Sigmoid colon (tissue), 4 donors: ENCODE measurements at regions not wholly inside any gene's neighbourhood (a gene's known extent, or its start where the extent isn't known, plus 50 kb on each side); places are given as distances from the start of the nearest gene placed in this dataset.

ENCODE experiments used
- POLR2AphosphoS5 ChIP-seq, 4 donors: sonication (generic); formaldehyde crosslinking; IDR thresholded peaks; one replicate each; pipeline ENCODE4 v1.6.1; 2017; ENCODE audit warnings: antibody characterized with exemption in 4 of 4
- TF ChIP-seq, protein P1 (sequence below), 4 experiments: fragments of 450-650 bp in 3 of 4; fragments of 200-600 bp in 1 of 4; IDR thresholded peaks; one replicate each; pipeline ENCODE4 v1.5.1; 2016 to 2019; ENCODE audit warnings: antibody characterized with exemption in 4 of 4, mild to moderate bottlenecking in 3 of 4, moderate library complexity in 2 of 4

DNA sequence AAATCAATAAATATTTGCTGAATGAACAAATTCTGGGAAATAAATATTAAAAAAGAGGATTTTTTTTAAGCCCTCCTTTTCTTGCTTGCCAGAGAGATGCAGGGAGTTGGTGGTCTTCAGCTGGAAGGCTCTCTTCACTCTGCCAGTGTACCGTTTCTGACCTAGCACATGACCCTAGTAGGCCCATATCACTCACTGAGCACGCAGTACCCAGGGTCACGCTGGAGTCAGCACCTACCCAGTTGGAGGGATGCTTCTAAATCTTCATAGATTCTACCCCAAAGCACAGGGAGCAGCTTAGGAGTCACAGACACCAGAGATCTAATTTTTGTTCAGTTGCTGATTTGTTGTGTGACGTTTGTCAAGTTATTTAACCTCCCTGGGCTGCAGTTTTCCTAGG is 195.4 kb upstream of the TBX3 start:
- TF ChIP-seq, protein P1, sequence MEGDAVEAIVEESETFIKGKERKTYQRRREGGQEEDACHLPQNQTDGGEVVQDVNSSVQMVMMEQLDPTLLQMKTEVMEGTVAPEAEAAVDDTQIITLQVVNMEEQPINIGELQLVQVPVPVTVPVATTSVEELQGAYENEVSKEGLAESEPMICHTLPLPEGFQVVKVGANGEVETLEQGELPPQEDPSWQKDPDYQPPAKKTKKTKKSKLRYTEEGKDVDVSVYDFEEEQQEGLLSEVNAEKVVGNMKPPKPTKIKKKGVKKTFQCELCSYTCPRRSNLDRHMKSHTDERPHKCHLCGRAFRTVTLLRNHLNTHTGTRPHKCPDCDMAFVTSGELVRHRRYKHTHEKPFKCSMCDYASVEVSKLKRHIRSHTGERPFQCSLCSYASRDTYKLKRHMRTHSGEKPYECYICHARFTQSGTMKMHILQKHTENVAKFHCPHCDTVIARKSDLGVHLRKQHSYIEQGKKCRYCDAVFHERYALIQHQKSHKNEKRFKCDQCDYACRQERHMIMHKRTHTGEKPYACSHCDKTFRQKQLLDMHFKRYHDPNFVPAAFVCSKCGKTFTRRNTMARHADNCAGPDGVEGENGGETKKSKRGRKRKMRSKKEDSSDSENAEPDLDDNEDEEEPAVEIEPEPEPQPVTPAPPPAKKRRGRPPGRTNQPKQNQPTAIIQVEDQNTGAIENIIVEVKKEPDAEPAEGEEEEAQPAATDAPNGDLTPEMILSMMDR (IDR thresholded peaks at IDR 0.05), result no peak
- TF ChIP-seq POLR2AphosphoS5 (IDR thresholded peaks at IDR 0.05), result no peak
